ENCODE measurements at regions not wholly inside any gene's neighbourhood (a gene's known extent, or its start where the extent isn't known, plus 50 kb on each side); places are given as distances from the start of the nearest gene placed in this dataset.

DNA sequence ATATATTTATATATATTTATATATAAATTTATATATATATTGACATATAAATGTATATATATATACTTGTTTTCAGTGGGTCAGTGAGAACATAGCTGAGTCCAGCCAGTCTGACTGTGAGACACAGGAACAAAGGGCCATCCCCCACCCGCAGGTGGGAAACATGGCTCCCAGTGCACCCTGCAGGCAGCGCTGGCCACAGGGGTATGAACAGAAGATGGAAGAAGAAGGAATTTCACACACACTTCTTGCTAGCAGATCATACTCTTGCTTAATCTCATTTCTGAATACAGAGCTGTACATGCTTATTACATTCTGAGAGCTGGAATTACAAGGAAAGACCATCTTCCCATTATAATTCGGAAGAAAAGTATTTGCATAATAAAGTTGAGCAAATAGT is 595.4 kb downstream of the IRX1 start:
- Histone ChIP-seq H3K23ac (ENCODE audit: insufficient read length, low read depth, low read length) (no peak overlapping the region), H3K4me1 (ENCODE audit: insufficient read depth, low read length) (no peaks in the 10 kb centered on the region; the same call in 1 of the 2 replicates), H3K23me2 (ENCODE audit: insufficient read length, low read depth, low read length, poor library complexity, severe bottlenecking) (no peaks in the 10 kb centered on the region), H4K5ac (ENCODE audit: insufficient read length, low read depth, low read length) (no peak overlapping the region), H3K27me3 (ENCODE audit: insufficient read depth, low read length) (no peaks in the 10 kb centered on the region), H2AK5ac (ENCODE audit: insufficient read length, low read length) (no peak overlapping the region), H2BK5ac (ENCODE audit: insufficient read length, low read length) (no peak overlapping the region), H2BK20ac (ENCODE audit: low read depth, low read length, poor library complexity, severe bottlenecking) (no peak overlapping the region), H3T11ph (ENCODE audit: low read length) (no peak overlapping the region), H2AFZ (ENCODE audit: low read length) (no peak overlapping the region), H3K79me2 (ENCODE audit: insufficient read depth, low read length) (no peaks in the 10 kb centered on the region), H3K56ac (ENCODE audit: insufficient read length, low read depth, low read length) (no peak overlapping the region), H2BK15ac (ENCODE audit: low read depth, low read length) (no peak overlapping the region), H4K8ac (replicated peaks; ENCODE audit: insufficient read length, low read depth, low read length) (no peak overlapping the region), H3K9ac (ENCODE audit: extremely low read depth, insufficient read length, low read length) (no peak overlapping the region), H3K4me2 (ENCODE audit: insufficient read depth, insufficient read length, low read length) (no peak overlapping the region), H2BK120ac (ENCODE audit: low read depth, low read length, poor library complexity, severe bottlenecking) (no peak overlapping the region), H3K14ac (ENCODE audit: insufficient read depth, low read length) (no peak overlapping the region), H3K27ac (ENCODE audit: insufficient read length, low read depth, low read length) (no peak overlapping the region), H2BK12ac (ENCODE audit: insufficient read length, low read depth, low read length) (no peak overlapping the region), H4K20me1 (ENCODE audit: control insufficient read depth, insufficient read depth, insufficient read length) (no peaks in the 10 kb centered on the region), H3K79me1 (ENCODE audit: insufficient read depth, low read depth, low read length, poor library complexity, severe bottlenecking) (no peaks in the 10 kb centered on the region), H4K91ac (ENCODE audit: insufficient read length, low read depth, low read length) (no peak overlapping the region), H3K9me3 (ENCODE audit: control insufficient read depth, low read depth, low read length) (no peaks in the 10 kb centered on the region), H3K18ac (ENCODE audit: insufficient read length, low read depth, low read length) (no peak overlapping the region), H3K4ac (ENCODE audit: low read depth, low read length) (no peak overlapping the region)
- no CpG with 5 or more reads among the region's 3 CpGs for WGBS (ENCODE audit: extremely low coverage, insufficient read length, low lambda C conversion rate)
- Mint-ChIP-seq H3K36me3 (ENCODE audit: insufficient read depth in 1 of 3, low read depth in 3 of 3) (peaks cover 0 to 2% (median 0%) of the 10 kb centered on the region in 3 experiments; a peak in 1 of 7 replicates), H3K27ac (no peak overlapping the region), H3K4me1 (peaks cover 11 to 15% of the 10 kb centered on the region in 2 experiments), H3K9me3 (peaks cover 0 to 3% of the 10 kb centered on the region in 2 experiments; a peak in 4 of 5 replicates), H3K4me3 (no peak overlapping the region), H3K27me3 (ENCODE audit: low read depth) (no peaks in the 10 kb centered on the region)
- TF ChIP-seq CTCF (conservative IDR thresholded peaks at IDR 0.05): no peak
- DNase-seq: no peak

All from H9 (cell line).